ENCODE measurements at regions not wholly inside any gene's neighbourhood (a gene's known extent, or its start where the extent isn't known, plus 50 kb on each side); places are given as distances from the start of the nearest gene placed in this dataset.
"Not testable (repeated sequence)": the region's sequence is repeated elsewhere in the genome, so short reads cannot be mapped to it uniquely, and the experiment has no call there.

DNA sequence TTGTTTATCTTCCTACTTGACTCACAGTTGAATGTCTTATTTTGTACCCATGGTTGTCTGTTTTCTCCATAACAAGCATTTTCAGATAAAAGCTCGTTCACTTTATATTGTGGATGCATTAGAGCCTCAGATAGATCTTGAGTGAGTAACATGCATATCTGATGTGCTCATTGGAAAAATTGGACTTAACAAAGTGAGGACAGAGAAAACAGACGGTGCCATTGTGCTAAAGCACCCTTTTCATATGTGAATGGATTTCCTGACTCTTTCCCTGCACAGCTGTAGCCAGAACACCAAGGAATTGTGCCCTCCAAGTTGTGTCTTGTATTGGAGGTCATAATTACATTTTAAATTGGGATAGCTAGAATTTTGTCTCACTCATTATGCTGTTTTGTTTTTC lies 325.8 kb upstream of the MEF2C start:
- no peak for DNase-seq (ENCODE audit: low read depth)

DNA sequence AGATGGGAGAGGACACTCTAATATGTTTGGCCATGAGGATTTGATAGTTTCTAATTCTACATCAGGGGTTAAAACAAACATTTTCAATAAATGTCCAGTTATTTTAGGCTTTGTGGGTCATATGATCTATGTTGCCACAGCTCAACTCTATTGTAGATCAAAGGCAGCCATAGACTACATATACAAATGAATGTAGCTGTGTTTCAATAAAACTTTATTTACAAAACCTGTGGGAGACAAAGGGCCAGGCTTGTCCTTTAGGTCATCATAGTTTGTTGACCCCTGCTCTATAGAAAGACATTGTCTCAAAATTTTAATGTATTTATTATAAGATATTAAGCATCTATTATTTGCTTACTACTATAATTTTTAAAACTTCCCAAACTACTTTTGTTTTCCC lies 325.4 kb upstream of the MEF2C start:
- DNase-seq (ENCODE audit: low read depth): no peak

DNA sequence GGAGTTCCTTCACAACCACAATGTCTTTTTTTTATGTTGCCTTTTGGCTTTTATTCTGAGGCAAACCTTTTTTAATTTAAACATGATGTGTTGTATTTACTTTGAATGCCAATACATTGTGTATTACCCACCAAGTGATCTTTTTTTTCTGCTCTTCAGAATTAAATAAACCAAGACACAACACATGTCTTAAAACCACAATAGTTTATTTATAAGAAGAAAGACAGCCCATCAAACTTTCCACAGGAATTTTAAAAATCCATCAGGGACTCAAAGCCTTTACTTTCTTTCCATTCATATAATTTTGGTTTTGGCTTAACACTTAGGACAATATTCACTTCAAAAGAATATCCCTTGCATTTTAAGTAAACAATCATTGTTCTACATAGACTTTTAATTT lies 321.8 kb upstream of the MEF2C start:
- DNase-seq (ENCODE audit: low read depth): no peak

DNA sequence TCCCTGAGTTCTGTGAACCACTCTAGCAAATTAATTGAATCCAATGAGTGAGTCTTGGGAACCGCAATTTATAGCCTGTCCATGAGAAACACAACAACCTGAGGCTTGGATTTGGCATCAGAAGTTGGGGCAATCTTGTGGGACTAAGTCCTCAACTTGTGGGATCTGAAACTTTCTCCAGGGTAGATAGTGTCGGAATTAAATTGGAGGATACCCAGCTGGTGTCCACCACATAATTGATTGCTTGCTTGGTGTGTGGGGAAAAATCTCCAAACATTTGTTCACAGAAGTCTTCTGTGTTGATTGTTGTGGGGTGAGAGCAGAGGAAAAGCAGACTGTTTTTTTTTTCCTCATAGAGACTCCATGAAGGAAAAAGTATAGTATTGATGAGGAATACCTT lies 320.6 kb upstream of the MEF2C start:
- DNase-seq (ENCODE audit: low read depth): no peak

DNA sequence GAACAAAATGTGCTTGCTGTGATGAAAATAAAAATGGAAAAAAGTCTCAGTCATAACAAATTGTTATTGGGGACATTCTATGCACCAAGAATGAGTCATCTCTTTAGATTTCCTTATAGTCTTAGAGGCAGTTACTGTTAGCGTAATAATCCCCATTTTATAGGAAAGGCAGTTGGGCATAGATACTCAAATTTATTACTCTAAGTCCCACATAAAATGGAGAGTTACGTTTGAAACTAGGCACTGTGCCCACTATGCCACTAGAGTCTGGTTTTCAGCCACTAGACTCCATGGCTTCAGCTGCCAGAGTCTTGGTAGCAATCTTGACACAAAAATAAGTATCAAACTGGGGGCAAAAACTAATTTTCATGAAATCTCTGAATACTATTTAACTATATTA lies 317.9 kb upstream of the MEF2C start:
- no peak for DNase-seq (ENCODE audit: low read depth)

DNA sequence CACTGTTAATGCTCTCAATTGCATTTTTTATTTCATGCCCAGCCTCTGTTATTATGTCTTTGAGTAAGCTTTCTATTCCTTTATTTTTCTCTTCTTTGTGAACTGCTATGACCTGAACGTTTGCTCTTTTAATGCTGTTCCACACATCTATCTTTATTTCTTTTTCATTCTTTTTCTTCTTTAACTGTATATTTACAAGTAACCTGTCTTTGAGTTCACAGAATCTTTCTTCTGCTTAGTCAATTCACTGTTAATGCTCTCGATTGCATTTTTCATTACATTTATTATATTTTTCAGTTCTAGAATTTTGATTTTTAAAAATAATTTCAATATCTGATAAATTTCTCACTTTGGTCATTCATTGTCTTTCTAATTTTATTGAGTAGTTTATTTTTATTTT lies 316.3 kb upstream of the MEF2C start:
- DNase-seq (ENCODE audit: low read depth): no peak

DNA sequence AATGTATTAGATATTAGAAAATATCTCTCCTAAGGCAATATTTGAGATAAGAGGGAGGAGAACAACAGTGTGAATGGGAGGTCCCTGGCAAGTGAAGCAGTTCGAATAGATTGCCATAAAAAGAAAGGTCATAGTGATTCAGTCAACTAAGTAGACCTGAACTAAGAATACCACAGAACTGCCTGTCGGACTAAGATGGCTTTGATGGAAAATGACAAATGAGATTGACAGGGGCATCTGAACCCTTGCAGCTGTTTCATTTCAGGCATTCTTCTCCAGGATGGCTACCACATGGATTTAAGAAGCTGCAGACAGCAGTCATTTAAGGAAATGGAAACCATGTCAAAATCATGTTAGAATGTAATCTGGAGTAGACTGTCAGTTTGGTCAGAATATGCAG lies 308.4 kb upstream of the MEF2C start:
- DNase-seq (ENCODE audit: low read depth): no peak

DNA sequence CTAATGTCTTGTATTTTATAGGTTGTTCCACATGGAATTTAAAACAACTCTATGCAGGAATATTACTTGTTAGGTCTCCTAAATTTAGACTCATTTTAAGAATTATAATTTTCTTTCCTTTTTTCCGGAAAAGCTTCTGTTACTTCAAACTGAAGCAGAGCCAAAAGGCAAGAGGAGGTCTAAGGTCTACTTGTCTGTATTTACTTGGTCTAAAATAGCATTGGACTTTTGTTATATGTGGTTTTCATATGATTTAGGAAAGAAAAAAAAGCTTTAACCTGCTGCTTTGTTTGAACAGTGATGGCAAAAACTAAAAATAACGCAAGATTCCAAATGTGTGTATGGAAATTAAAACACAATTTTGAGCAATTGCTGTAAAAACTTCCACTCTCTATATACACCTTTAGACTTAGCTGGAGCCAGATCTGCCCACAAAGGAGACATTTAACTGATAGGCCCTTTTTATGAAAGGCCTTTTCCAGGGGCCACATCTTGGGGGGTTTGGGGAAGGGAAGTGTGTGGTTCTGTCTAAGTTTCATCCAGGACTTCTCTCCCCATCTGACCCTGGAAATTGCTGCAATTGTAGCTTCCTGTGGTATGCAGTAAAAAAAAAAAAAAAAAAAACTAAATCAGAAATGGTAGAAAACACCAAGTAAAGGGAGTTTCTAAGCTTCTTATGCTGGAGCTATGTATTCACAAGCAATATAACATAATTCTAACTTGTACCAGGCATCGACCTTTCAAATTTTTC lies 307.7 kb upstream of the MEF2C start:
- no peak for DNase-seq (ENCODE audit: low read depth)

DNA sequence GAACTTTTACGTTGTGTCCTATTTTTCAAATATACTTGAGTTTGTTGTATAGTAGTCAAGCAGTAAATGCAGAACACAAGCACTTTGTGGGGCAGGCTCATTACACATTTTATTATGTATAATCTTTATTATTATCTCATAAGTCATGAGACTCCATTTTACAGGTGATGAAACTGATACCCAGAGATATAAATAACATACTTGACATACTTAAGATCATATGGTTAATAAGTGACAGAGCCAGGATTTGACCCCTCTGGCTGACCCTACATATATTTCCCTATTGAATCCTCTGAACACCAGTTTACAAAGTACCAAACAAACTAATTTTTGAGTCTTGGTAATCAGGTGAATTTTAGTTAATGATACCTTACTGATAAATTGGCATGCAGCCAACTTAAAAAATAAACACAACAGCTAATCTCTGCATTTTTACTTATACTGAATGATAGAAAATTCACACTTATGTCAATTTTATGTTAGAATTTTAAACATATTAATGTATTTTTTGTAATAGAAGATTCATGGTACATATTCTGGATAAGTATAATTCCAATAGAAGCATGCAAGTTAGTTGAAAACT lies 305.0 kb upstream of the MEF2C start:
- DNase-seq (ENCODE audit: low read depth): no peak

DNA sequence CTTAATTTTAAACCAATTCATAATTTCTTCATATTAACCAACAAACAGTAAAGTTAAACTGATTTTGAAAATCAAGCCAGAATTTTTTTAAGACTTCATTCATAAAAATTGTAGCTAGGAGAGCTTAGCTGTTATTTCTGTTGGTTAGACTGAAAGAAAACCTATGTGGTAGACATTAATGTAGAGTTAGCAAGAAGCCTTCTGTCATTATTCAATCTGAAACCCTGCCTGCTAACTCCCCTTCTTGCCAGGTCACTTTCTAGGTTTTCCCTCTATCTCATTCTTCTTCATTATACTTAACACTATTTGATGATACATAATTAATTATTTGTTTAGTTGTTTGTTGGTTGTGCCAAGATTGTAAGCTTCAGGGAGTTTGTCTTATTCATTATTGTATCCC lies 304.3 kb upstream of the MEF2C start:
- no peak for DNase-seq (ENCODE audit: low read depth)

DNA sequence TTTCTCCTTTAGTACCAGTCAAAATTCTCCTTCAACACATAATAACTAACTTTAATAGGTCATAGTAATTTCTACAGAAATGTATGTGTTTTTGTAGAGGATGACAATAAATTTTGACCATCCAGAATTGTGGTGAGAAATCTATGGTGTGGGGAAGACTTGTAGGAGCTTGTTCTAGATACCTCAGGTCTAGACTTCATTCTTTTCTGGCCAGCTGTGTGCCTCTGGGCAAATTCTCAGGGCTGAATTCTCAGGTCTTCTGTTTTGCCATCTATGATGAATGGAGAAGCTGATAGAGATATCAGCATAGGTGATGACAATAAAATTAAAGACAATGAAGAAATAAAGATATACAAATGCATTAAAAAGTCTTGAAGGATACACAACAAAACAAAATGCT lies 298.6 kb upstream of the MEF2C start:
- DNase-seq (ENCODE audit: low read depth): no peak

DNA sequence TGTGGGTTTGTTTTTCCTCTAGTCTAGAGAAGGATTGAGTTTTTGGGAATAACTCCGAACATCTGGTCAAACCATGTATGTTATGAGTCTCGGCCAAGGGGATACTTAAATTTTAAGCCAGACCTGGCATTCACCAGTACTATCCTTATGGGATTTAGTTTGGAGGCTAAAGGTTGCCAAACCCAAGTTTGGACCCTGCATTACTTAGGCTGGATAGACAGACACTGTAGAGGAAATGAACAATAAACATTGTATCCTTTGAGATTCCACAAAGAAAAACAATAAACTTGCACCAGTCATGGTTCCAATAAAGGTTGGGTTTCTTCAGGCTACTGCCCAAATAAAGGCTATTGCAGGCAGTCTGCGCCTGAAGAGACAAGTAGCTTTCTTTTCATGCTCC lies 296.7 kb upstream of the MEF2C start:
- no peak for DNase-seq (ENCODE audit: low read depth)

DNA sequence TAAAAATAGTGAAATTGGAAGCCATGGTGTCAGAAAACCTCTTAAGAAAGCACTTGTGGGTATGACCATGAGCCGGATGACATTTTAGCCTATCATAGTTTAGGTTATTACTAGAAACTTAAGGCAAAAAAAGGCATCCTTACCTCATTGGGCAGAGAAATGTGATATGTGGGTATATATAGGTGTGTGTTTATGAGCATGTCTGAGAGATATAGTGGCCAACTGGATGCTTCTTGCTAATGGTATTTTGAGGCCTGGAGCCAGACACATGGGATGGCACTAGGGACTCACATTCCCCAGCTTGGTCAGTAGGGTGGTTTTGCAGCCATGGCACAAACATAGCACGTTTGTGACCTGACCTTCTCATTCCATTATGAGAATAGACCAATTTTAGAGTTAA lies 295.6 kb upstream of the MEF2C start:
- DNase-seq (ENCODE audit: low read depth): no peak

DNA sequence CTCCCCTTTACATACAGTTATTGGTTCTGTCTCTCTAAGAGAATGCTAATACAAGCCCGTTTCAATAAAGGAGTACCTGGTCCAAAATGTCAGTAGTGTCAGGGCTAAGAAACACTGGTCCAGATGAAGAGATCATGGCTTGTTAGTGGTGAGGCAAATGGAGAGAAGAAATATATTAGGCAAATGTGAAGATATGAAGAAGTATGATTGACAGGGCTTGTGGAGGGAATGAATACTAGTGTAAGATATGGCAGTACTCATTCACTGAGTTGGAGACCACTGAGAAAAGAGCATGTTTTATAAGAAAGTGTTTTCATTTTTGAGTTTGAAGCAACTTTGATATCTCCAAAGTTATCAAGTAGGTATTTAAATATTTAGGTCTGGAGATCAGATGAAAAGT lies 290.5 kb upstream of the MEF2C start:
- no peak for DNase-seq (ENCODE audit: low read depth)

DNA sequence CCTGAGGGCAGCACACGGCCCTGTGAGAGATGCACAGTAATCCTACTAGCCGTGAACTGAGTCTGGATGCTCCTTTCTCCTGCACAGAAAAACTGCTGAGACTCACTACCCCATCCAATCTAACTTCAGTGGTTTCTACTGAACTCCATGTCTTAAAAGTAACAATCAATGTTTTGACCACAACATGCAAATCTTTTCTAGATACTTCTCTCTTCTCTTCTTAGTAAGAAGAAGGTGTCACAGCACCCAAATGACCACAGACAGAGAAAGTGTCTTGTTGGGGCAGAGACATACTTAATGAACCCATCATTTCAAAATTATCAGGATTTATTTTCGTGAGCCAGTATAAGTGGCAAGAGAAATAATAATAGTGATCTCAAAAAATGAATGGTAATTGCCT lies 285.8 kb upstream of the MEF2C start:
- no peak for DNase-seq (ENCODE audit: low read depth)

DNA sequence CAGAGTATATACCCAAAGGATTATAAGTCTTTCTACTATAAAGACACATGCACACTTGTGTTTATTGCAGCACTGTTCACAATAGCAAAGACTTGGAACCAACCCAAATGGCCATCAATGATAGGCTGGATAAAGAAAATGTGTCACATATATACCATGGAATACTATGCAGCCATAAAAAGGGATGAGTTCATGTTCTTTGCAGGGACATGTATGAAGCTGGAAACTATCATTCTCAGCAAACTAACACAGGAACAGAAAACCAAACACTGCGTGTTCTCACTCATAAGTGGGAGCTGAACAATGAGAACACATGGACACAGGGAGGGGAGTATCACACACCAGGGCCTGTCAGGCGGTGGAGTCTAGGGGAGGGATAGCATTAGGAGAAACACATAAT lies 281.7 kb upstream of the MEF2C start:
- DNase-seq (ENCODE audit: low read depth): not testable (repeated sequence)

DNA sequence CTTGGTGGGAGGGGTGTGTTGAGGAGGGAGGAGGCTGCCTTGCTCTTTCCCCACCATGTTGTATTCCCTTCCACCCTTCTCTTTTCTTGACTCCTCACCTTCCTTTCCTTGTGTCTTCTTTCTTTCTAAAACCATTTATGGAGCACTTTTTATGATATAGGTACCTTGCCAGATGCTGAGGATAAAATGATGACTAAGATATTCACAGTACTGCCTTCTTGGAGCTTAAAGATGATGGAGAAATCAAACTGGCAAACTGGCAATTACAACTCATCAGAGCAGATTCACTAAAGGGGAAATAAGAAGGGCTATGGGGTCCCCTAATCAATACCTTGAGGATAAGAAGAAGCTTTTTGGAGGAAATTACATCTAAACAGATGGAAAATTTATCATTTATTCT lies 273.2 kb upstream of the MEF2C start:
- no peak for DNase-seq (ENCODE audit: low read depth)

DNA sequence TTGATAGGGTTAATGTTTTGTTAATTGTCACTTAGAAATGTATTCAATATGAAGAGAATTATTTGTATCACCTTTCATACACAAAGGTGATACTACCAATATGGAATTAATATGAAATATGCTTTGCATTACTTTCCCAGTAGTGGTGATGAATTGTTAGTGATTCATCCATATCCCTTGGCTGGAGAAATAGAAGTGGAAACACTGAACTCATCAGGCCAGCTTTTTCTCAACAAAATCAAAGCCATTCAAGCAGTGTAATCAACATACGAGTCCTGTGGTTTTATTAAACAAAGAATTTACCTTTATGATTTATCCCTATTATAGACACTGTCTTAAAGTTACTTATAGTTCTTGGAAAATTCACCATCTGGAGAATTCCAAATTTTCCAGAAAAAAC lies 264.0 kb upstream of the MEF2C start:
- peak; percentile 36 for DNase-seq (ENCODE audit: low read depth)

DNA sequence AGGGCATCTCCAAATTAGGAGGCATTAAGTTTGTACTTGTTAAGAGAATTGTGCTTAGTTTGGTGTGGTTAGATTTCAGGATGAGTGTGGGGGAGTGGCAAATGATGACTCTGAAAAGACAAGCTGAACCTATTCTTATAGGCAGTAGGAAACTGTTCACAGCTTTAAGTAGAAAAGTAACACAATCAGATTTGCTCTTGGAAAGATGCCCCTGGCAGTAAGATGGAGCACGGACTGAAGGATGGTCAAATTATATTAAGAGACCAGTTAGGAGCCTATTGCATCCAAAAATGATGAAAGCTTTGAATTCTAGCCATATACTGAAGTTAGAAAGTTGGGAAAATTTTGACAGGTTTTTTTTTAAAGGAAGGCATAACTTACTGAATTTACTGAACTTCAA lies 254.2 kb upstream of the MEF2C start:
- no peak for DNase-seq (ENCODE audit: low read depth)

DNA sequence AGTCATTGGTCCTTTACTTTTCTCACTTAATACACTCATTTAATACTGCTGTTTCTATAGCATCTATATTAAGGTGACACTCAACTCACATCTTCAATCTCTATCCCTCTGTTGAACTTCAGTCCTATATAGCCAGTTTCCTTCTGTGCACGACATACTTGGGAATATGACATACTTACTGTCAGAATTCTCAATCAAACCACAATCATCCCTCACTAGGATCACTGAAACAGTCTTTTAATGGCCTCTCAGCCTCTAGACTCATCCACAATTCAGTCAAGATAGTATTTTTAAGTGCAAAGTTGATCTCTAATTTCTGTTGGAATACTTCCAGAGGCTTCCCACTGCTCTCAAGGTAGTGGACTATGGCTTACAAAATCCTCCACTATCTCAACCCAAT lies 251.0 kb upstream of the MEF2C start:
- no peak for DNase-seq (ENCODE audit: low read depth)

DNA sequence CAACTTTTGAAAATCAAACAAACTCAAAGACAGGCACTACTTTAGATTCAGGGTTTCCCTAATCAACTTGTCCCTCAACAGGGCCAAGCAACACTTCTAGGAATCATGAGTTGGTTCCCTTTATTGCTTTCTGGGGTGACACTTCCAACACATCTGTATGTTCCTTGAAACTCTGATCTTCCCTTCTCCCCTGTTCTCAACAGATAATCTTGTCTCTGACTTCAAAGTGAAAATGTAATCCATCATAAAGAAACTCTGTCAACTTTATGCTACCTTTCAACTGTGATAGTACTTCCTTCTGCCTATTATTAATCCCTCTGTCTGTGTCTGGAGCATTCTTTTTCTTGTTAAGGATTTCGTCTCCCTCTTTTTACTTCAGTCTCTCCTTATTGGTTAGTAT lies 250.1 kb upstream of the MEF2C start:
- no peak for DNase-seq (ENCODE audit: low read depth)

DNA sequence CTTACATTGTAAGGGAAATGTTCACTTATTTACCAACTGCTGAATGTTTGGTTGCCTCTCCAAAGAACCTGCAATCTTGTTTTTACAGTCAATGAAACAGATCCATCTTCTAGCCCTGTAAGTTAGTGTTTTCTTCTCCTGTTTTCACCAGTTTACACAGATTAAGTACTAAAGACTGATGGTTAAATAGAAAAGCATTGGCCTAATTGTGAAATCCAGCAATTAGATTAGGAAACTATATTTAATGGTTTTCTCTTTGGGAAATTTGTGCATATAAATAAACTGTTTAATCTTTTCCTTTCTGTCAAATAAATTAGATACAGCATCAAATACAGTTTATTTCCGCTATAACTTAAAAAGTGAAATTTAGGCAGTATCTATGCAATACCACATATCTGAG lies 247.9 kb upstream of the MEF2C start:
- no peak for DNase-seq (ENCODE audit: low read depth)

DNA sequence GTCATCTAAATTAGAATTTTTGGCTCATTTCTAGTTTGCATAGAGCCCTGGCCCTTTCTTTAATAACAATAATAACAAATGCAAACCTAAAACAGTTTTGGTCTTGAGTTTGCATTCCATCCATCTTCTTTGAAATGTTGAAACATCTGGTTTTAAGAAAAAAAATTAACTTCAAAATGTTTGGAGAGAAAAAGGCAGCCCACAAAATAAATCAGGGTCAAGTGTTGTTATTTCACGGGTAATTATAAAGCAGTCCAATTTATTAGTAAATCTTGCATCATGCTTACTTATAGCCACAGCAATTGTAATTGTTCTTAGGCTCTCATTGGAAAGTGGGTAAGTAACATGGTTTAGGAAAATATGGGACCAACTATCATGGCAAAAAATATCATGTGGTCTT lies 247.0 kb upstream of the MEF2C start:
- no peak for DNase-seq (ENCODE audit: low read depth)

DNA sequence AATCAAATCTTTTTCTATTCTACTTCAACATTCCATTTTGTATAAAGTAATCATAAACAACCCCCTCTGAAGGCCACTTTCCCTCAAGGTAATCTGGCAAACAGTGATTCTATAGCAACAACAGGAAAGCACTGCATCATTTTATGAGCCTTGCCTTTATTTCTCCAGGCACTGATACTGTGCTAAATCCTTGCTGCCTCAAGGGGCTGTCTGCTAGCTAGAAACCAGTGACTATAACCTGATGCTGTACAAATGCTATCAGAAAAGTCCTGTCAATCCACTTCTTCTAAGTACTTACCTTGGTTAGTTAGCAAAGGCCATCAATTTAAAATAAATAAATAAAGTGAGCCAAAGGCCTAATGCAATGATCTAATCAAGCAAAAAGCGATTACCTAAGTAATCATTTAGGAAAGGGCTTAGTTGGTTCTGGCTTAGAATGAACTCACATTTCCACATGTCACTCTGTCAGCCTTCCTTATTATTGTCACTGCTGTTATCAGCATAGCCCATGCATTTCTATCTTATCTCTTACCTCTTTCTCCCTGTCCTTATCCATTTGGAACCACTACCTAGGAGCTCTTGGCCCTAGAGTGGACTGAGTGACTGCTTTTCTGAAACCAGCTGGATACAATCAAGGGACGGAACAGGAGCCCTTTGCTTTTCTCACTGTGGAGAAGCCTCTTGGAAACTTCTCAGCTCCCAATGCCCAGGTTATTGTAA lies 246.1 kb upstream of the MEF2C start:
- no peak for DNase-seq (ENCODE audit: low read depth)

Data from stromal cell of bone marrow (primary cell).